HepG2 (cell line): ENCODE measurements at regions not wholly inside any gene's neighbourhood (a gene's known extent, or its start where the extent isn't known, plus 50 kb on each side); places are given as distances from the start of the nearest gene placed in this dataset.

Experiments used
- DPF2 ChIP-seq: sonication (generic); formaldehyde crosslinking; IDR thresholded peaks from 2 replicates; pipeline ENCODE4 v1.4.0; 2020; ENCODE audit warnings: mild to moderate bottlenecking, low read depth, missing genetic modification reagents, borderline replicate concordance
- NR3C1 ChIP-seq: sonication (generic); formaldehyde crosslinking; IDR thresholded peaks from 2 replicates; pipeline ENCODE4 v1.4.0; 2020; ENCODE audit warnings: missing genetic modification reagents
- ZNF713 ChIP-seq: sonication (generic); formaldehyde crosslinking; IDR thresholded peaks from 2 replicates; pipeline ENCODE4 v1.4.0; 2020; ENCODE audit warnings: mild to moderate bottlenecking, missing genetic modification reagents

DNA sequence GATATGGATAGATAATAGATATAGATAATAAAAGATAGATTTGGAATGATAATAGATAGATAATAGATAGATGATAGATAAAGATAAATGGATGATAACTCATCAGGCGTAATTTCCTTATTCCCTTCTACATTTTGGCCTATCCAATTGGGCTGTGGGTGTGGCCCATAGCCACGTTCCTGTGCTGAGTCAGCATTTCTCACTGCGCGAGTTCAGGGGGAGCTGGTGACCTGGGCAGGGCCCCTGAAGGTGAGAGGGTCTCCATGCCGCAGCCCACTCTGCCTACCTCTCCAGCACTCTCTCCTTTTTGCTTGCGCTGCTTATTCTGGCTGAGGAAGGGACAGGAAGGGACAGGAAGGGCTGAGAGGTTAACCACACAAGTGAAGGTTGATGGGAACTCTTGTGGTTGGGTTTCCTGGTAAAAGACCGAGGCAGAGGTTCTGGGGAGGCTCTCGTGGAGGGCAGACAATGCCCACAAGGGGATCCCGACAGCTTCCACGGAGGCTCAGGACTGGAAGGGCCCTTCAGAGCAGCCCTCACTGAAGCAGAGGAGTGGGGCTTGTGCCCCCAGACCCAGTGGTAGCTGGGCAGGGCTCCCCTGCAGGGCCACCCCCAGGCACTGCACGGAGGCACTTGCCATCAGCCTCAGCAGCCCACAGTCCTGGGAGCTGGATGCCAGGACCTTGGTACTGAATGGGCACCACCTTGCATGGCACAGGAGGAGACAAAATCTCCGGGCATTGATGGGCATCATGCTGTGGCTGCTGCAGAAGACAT lies 247.3 kb upstream of the PITRM1 start:
- TF ChIP-seq DPF2 (CRISPR knock-in tag) (no peak), NR3C1 (CRISPR knock-in tag) (no peak), ZNF713 (CRISPR knock-in tag) (no peak)
